ENCODE measurements at regions not wholly inside any gene's neighbourhood (a gene's known extent, or its start where the extent isn't known, plus 50 kb on each side); places are given as distances from the start of the nearest gene placed in this dataset.

GRCh38 chr14:59075506-59075905, 113.0 kb upstream of the DAAM1 start:
- TF ChIP-seq POLR2A (IDR thresholded peaks at IDR 0.05; ENCODE audit: low read depth) = no peak
- TF ChIP-seq CTCF (IDR thresholded peaks at IDR 0.05) = no peak
